OCI-LY7 (cell line): ENCODE measurements at regions not wholly inside any gene's neighbourhood (a gene's known extent, or its start where the extent isn't known, plus 50 kb on each side); places are given as distances from the start of the nearest gene placed in this dataset.

Experiments
- CTCF ChIP-seq: fragments of 200-600 bp; sonication (generic); conservative IDR thresholded peaks from 2 replicates; pipeline ENCODE4 v1.5.1; 2014; ENCODE audit warnings: mild to moderate bottlenecking, antibody characterized with exemption, low read length, moderate library complexity, mixed read lengths
- EZH2phosphoT487 ChIP-seq: fragments of 200-600 bp; sonication (generic); IDR thresholded peaks from 2 replicates; pipeline ENCODE4 v1.6.1; 2018; ENCODE audit warnings: low read depth, borderline replicate concordance, mild to moderate bottlenecking, mixed run types, antibody characterized with exemption, low read length, moderate library complexity, mixed read lengths

GRCh38 chr1:29647581-29647980 is 411.3 kb downstream of the PTPRU start:
- TF ChIP-seq CTCF (no peak), EZH2phosphoT487 (no peak)
